Esophagus squamous epithelium (tissue), 5 donors: ENCODE measurements at regions not wholly inside any gene's neighbourhood (a gene's known extent, or its start where the extent isn't known, plus 50 kb on each side); places are given as distances from the start of the nearest gene placed in this dataset.

Source experiments
- DNase-seq: peaks from one replicate; lab custom pipeline; 2025; lab: John Stamatoyannopoulos, UW
- H3K27ac ChIP-seq, 4 donors: fragments of 200-600 bp; sonication (generic); one replicate each; pipeline ENCODE4 v1.5.1; 2016 to 2019; ENCODE audit warnings: mild to moderate bottlenecking in 1 of 4
- H3K27me3 ChIP-seq, 4 donors: fragments of 200-600 bp; sonication (generic); 1 replicate in 3 of 4; 2 replicates in 1 of 4; pipeline versions ENCODE4 v1.5.1 to v1.6.0; 2017 to 2021; ENCODE audit warnings: antibody characterized with exemption in 1 of 4
- H3K36me3 ChIP-seq, 3 donors: fragments of 200-600 bp; sonication (generic); one replicate each; pipeline ENCODE4 v1.5.1; 2016 to 2019
- H3K4me1 ChIP-seq, 3 donors: fragments of 200-600 bp; sonication (generic); one replicate each; pipeline ENCODE4 v1.5.1; 2017 to 2019
- H3K4me3 ChIP-seq, 4 donors: fragments of 200-600 bp; sonication (generic); 1 replicate in 3 of 4; 2 replicates in 1 of 4; pipeline ENCODE4 v1.5.1; 2016 to 2019; ENCODE audit warnings: mild to moderate bottlenecking in 2 of 4, moderate library complexity in 1 of 4
- H3K9me3 ChIP-seq, 3 donors: fragments of 200-600 bp; sonication (generic); one replicate each; pipeline ENCODE4 v1.5.1; 2016 to 2019
- CTCF ChIP-seq, 6 experiments: fragments of 450-650 bp in 4 of 6; fragments of 200-600 bp in 2 of 6; sonication (generic) in 2 of 6; IDR thresholded peaks; one replicate each; pipeline ENCODE4 v1.5.1; 2016 to 2019; ENCODE audit warnings: antibody characterized with exemption in 6 of 6, mild to moderate bottlenecking in 4 of 6, moderate library complexity in 4 of 6
- POLR2A ChIP-seq, 4 donors: fragments of 450-650 bp; IDR thresholded peaks; one replicate each; pipeline ENCODE4 v1.6.1; 2017; ENCODE audit warnings: antibody characterized with exemption in 4 of 4, mild to moderate bottlenecking in 4 of 4, moderate library complexity in 3 of 4
- WGBS, 2 donors: methylation state at CpG; one replicate each; pipeline ENCODE4 v1.1.5; 2018; 5-methylcytosine and 5-hydroxymethylcytosine counted together
- intact Hi-C: fragments of 100-400 bp; cut with DNase I; formaldehyde crosslinking; loops from one replicate; pipeline ENCODE4 v1.15.0; 2022
- donor health status: DM: yes; HTN: yes; CAD: no.

- TF ChIP-seq POLR2A (IDR thresholded peaks at IDR 0.05): no peak
- no peak for TF ChIP-seq CTCF (IDR thresholded peaks at IDR 0.05)
- Histone ChIP-seq H3K4me3 (no peak overlapping the region), H3K4me1 (peaks cover 0 to 19% (median 0%) of the 10 kb centered on the region in 3 donors), H3K36me3 (no peaks in the 10 kb centered on the region), H3K9me3 (no peaks in the 10 kb centered on the region), H3K27me3 (peaks cover 0 to 7% (median 0%) of the 10 kb centered on the region in 4 donors), H3K27ac (no peak overlapping the region)
- intact Hi-C loops: no loop called here
- no peak for DNase-seq
- WGBS, 2 donors: 81 to 100% methylated on average over 3 to 7 of the region's 9 CpGs
These were observed 105.3 kb downstream of the SIK1 start for GRCh38 chr21:43321611-43322010.

GRCh38 chr21:43321111-43321510, 105.8 kb downstream of the SIK1 start:
- H3K27me3 ChIP-seq: peaks cover 0 to 6% (median 0%) of the 10 kb centered on the region in 4 donors
- DNase-seq: no peak
- peaks cover 0 to 19% (median 0%) of the 10 kb centered on the region in 3 donors for H3K4me1 ChIP-seq
- no peaks in the 10 kb centered on the region for H3K9me3 ChIP-seq
- no peaks in the 10 kb centered on the region for H3K36me3 ChIP-seq
- no peak for TF ChIP-seq CTCF (IDR thresholded peaks at IDR 0.05)
- no peak for TF ChIP-seq POLR2A (IDR thresholded peaks at IDR 0.05)
- H3K27ac ChIP-seq: no peak overlapping the region
- H3K4me3 ChIP-seq: no peak overlapping the region
- 80% methylated on average over 2 of the region's 5 CpGs; no CpG with 5 or more reads in 1 of the 2 donors for WGBS, 2 donors
- intact Hi-C loops: no loop called here

- Histone ChIP-seq H3K27ac (no peak overlapping the region), H3K36me3 (no peaks in the 10 kb centered on the region), H3K9me3 (no peaks in the 10 kb centered on the region), H3K4me3 (no peak overlapping the region), H3K27me3 (peaks cover 0 to 12% (median 0%) of the 10 kb centered on the region in 4 donors), H3K4me1 (peaks cover 0 to 19% (median 0%) of the 10 kb centered on the region in 3 donors)
- intact Hi-C loops: no loop called here
- DNase-seq: no peak
- 53 to 94% methylated on average over 2 to 3 of the region's 5 CpGs for WGBS, 2 donors
- TF ChIP-seq POLR2A (IDR thresholded peaks at IDR 0.05): no peak
These were observed 106.4 kb downstream of the SIK1 start for GRCh38 chr21:43320526-43320925.

GRCh38 chr21:43318841-43319781, 107.8 kb downstream of the SIK1 start:
- no peak for DNase-seq
- TF ChIP-seq CTCF (IDR thresholded peaks at IDR 0.05) (no peak), POLR2A (IDR thresholded peaks at IDR 0.05) (no peak)
- no peaks in the 10 kb centered on the region for H3K9me3 ChIP-seq
- intact Hi-C loops: no loop called here
- WGBS, 2 donors: 31 to 58% methylated on average over 11 to 15 of the region's 32 CpGs
- H3K4me1 ChIP-seq: peaks cover 0 to 19% (median 0%) of the 10 kb centered on the region in 3 donors
- H3K36me3 ChIP-seq: no peaks in the 10 kb centered on the region
- peak overlapping the region in 1 of 4 donors; percentile 47 for H3K27ac ChIP-seq
- H3K27me3 ChIP-seq: peaks cover 0 to 22% (median 0%) of the 10 kb centered on the region in 4 donors
- no peak overlapping the region for H3K4me3 ChIP-seq

DNA sequence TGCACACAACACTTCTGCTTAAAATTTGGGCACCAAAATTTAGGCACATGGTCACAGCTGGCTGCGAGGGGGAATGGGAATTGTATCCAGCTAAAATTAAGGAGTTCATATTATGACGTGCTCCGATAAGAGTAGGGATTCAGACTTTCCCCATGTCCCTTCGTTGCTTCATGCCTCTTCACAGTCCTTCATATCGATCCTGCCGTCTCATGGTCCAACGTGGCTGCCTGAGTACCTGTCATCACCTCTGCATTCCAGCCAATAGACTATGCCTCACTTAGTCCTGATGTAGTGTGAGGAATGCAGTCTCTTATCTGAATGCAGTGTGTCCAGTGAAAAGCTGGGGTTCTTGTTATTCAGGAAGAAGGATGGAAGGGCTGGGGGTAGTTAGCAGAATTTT, 108.6 kb downstream of the SIK1 start:
- Histone ChIP-seq H3K9me3 (no peaks in the 10 kb centered on the region), H3K4me3 (no peak overlapping the region), H3K27ac (peak overlapping the region in 1 of 4 donors; percentile 47), H3K36me3 (no peaks in the 10 kb centered on the region), H3K4me1 (peaks cover 0 to 19% (median 0%) of the 10 kb centered on the region in 3 donors), H3K27me3 (peaks cover 0 to 22% (median 0%) of the 10 kb centered on the region in 4 donors)
- intact Hi-C loops: no loop called here
- TF ChIP-seq CTCF (IDR thresholded peaks at IDR 0.05) (no peak), POLR2A (IDR thresholded peaks at IDR 0.05) (no peak)
- 95 to 98% methylated on average over 7 of the region's 7 CpGs for WGBS, 2 donors
- DNase-seq: no peak
